ENCODE measurements at regions not wholly inside any gene's neighbourhood (a gene's known extent, or its start where the extent isn't known, plus 50 kb on each side); places are given as distances from the start of the nearest gene placed in this dataset.
"Not testable (repeated sequence)": the region's sequence is repeated elsewhere in the genome, so short reads cannot be mapped to it uniquely, and the experiment has no call there.

DNA sequence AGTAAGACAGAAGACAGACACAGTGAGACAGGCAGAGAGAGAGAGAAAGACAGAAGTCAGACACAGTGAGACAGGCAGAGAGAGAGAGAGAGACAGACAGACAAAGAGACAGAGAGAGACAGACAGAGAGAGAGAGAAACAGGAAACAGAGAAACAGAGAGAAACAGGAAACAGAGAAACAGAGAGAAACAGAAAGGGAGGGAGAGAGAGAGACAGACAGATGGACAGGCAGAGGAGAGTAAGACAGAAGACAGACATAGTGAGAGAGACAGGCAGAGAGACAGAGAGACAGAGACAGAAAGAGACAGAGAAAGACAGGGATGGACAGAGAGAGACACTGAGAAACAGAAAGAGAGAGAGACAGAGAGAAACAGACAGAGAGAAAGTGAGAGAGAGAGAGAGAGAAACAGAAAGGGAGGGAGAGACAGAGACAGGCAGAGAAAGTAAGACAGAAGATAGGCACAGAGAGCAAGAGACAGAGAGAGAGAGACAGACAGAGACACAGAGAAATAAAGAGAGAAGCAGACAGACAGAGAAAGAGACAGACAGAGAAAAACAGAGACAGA is 109.3 kb upstream of the ANKRD30BL start (continued):
- TF ChIP-seq, protein P1, sequence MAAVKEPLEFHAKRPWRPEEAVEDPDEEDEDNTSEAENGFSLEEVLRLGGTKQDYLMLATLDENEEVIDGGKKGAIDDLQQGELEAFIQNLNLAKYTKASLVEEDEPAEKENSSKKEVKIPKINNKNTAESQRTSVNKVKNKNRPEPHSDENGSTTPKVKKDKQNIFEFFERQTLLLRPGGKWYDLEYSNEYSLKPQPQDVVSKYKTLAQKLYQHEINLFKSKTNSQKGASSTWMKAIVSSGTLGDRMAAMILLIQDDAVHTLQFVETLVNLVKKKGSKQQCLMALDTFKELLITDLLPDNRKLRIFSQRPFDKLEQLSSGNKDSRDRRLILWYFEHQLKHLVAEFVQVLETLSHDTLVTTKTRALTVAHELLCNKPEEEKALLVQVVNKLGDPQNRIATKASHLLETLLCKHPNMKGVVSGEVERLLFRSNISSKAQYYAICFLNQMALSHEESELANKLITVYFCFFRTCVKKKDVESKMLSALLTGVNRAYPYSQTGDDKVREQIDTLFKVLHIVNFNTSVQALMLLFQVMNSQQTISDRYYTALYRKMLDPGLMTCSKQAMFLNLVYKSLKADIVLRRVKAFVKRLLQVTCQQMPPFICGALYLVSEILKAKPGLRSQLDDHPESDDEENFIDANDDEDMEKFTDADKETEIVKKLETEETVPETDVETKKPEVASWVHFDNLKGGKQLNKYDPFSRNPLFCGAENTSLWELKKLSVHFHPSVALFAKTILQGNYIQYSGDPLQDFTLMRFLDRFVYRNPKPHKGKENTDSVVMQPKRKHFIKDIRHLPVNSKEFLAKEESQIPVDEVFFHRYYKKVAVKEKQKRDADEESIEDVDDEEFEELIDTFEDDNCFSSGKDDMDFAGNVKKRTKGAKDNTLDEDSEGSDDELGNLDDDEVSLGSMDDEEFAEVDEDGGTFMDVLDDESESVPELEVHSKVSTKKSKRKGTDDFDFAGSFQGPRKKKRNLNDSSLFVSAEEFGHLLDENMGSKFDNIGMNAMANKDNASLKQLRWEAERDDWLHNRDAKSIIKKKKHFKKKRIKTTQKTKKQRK (IDR thresholded peaks at IDR 0.05; ENCODE audit: low read depth, low read length): no peak
- TF ChIP-seq SRF (IDR thresholded peaks at IDR 0.05; ENCODE audit: low read depth in 2 of 2, low read length in 2 of 2) (no peak), RAD21 (IDR thresholded peaks at IDR 0.05; ENCODE audit: insufficient read depth, low read depth, low read length) (no peak), SIX5 (IDR thresholded peaks at IDR 0.05; ENCODE audit: low read depth, low read length, severe bottlenecking) (no peak), IKZF2 (IDR thresholded peaks at IDR 0.05) (no peak), ZNF207 (IDR thresholded peaks at IDR 0.05; ENCODE audit: borderline replicate concordance) (no peak), ATF7 (IDR thresholded peaks at IDR 0.05; ENCODE audit: low read depth) (no peak), CHD1 (IDR thresholded peaks at IDR 0.05; ENCODE audit: low read depth, low read length) (no peak), ZNF384 (IDR thresholded peaks at IDR 0.05; ENCODE audit: borderline replicate concordance, low read depth, low read length) (no peak), JUNB (IDR thresholded peaks at IDR 0.05) (no peak), HDGF (IDR thresholded peaks at IDR 0.05) (no peak), ZSCAN29 (IDR thresholded peaks at IDR 0.05) (no peak)
- TF ChIP-seq, protein P2, sequence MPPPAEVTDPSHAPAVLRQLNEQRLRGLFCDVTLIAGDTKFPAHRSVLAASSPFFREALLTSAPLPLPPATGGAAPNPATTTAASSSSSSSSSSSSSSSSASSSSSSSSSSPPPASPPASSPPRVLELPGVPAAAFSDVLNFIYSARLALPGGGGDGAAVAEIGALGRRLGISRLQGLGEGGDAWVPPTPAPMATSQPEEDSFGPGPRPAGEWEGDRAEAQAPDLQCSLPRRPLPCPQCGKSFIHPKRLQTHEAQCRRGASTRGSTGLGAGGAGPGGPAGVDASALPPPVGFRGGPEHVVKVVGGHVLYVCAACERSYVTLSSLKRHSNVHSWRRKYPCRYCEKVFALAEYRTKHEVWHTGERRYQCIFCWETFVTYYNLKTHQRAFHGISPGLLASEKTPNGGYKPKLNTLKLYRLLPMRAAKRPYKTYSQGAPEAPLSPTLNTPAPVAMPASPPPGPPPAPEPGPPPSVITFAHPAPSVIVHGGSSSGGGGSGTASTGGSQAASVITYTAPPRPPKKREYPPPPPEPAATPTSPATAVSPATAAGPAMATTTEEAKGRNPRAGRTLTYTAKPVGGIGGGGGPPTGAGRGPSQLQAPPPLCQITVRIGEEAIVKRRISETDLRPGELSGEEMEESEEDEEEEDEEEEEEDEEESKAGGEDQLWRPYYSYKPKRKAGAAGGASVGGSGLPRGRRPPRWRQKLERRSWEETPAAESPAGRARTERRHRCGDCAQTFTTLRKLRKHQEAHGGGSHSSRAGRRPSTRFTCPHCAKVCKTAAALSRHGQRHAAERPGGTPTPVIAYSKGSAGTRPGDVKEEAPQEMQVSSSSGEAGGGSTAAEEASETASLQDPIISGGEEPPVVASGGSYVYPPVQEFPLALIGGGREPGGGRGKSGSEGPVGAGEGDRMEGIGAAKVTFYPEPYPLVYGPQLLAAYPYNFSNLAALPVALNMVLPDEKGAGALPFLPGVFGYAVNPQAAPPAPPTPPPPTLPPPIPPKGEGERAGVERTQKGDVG (CRISPR knock-in tag; IDR thresholded peaks at IDR 0.05): no peak
- TF ChIP-seq, protein P3, sequence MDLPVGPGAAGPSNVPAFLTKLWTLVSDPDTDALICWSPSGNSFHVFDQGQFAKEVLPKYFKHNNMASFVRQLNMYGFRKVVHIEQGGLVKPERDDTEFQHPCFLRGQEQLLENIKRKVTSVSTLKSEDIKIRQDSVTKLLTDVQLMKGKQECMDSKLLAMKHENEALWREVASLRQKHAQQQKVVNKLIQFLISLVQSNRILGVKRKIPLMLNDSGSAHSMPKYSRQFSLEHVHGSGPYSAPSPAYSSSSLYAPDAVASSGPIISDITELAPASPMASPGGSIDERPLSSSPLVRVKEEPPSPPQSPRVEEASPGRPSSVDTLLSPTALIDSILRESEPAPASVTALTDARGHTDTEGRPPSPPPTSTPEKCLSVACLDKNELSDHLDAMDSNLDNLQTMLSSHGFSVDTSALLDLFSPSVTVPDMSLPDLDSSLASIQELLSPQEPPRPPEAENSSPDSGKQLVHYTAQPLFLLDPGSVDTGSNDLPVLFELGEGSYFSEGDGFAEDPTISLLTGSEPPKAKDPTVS (IDR thresholded peaks at IDR 0.05; ENCODE audit: low read depth, low read length): no peak

DNA sequence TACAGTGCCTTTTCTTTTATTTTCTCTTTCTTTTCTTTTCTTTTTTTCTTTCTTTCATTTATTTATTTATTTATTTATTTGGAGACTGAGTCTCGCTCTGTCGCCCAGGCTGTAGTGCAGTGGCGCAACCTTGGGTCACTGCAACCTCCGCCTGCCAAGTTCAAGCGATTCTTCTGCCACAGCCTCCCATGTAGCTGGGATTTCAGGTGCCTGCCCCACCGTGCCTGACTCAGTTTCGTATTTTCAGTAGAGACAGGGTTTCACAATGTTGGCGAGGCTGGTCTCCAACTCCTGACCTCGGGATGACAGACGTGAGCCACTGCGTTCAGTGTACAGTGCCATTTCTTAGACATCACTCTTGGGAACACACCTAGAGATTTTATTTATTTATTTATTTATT is 110.0 kb upstream of the ANKRD30BL start:
- SMC1A ChIA-PET (ENCODE audit: uncharacterized antibody, unreplicated experiment); intact Hi-C loops (cut with micrococcal nuclease; ENCODE audit: unreplicated experiment); H3K4me3 ChIP-seq; ATAC-seq; H4K20me1 ChIP-seq (ENCODE audit: control insufficient read depth, insufficient read depth); CTCF ChIA-PET; H3K9ac ChIP-seq (ENCODE audit: control insufficient read depth, insufficient read depth, low read length); H3K4me2 ChIP-seq (ENCODE audit: control insufficient read depth, insufficient read depth); RAD21 ChIA-PET (ENCODE audit: unreplicated experiment); FAIRE-seq; H3K9me3 ChIP-seq (replicated peaks; ENCODE audit: control insufficient read depth, insufficient read depth, low read length); H2AFZ ChIP-seq (ENCODE audit: control insufficient read depth, low read depth, low read length); H3K27ac ChIP-seq (ENCODE audit: control insufficient read depth, insufficient read depth); H3K27me3 ChIP-seq (replicated peaks in 1 of 2; ENCODE audit: control insufficient read depth in 2 of 2, insufficient read depth in 2 of 2, low read length in 1 of 2); H3K36me3 ChIP-seq (ENCODE audit: control insufficient read depth in 2 of 2, insufficient read depth in 2 of 2, low read length in 1 of 2); POLR2A ChIA-PET; BruUV-seq (replicated peaks); H3K79me2 ChIP-seq (ENCODE audit: control insufficient read depth, insufficient read depth, low read length); DNase-seq (ENCODE audit: low read depth, low spot score); H3K4me1 ChIP-seq (ENCODE audit: control insufficient read depth, insufficient read depth, low read length): not testable (repeated sequence)
- 63% methylated on average over 11 of the region's 11 CpGs for WGBS (ENCODE audit: insufficient coverage, insufficient replicate concordance, low lambda C conversion rate, missing lambda C conversion rate)
- in situ Hi-C loops (cut with MboI): loop anchor here (25.0 kb wide), 1 partner anchor 891 kb away; no protein-coding TSS in a partner anchor

Measured in GM12878 (cell line).